Keratinocyte (primary cell): ENCODE measurements at regions not wholly inside any gene's neighbourhood (a gene's known extent, or its start where the extent isn't known, plus 50 kb on each side); places are given as distances from the start of the nearest gene placed in this dataset.

ENCODE experiments used
- CTCF ChIP-seq, 3 experiments: IDR thresholded peaks in 1 of 3; conservative IDR thresholded peaks in 1 of 3; optimal IDR thresholded peaks in 1 of 3; 2 replicates in 2 of 3; 3 replicates in 1 of 3; pipeline versions ENCODE3 to v1.5.1; 2011; ENCODE audit warnings: low read length in 3 of 3, mild to moderate bottlenecking in 3 of 3, moderate library complexity in 2 of 3, control low read depth in 1 of 3, inconsistent platforms in 1 of 3; ENCODE audit not compliant: insufficient read depth in 2 of 3; ENCODE audit errors: extremely low read depth in 1 of 3
- EZH2 ChIP-seq: IDR thresholded peaks from one replicate; pipeline ENCODE4 v1.6.1; 2012; ENCODE audit warnings: inconsistent platforms, mild to moderate bottlenecking, low read length, moderate library complexity

- TF ChIP-seq CTCF (optimal IDR thresholded peaks at IDR 0.05 in 1 of 3, IDR thresholded peaks at IDR 0.05 in 1 of 3, conservative IDR thresholded peaks at IDR 0.05 in 1 of 3; ENCODE audit: extremely low read depth in 1 of 3, insufficient read depth in 2 of 3, low read length in 3 of 3) (no peak), EZH2 (no peak)
These were observed 588.9 kb downstream of the NR2F1-AS1 start for GRCh38 chr5:92992073-92992472.
